ENCODE measurements at regions not wholly inside any gene's neighbourhood (a gene's known extent, or its start where the extent isn't known, plus 50 kb on each side); places are given as distances from the start of the nearest gene placed in this dataset.

GRCh38 chr6:18920701-18921100 lies 533.6 kb downstream of the RNF144B start:
- no peak for DNase-seq (ENCODE audit: low spot score)

DNA sequence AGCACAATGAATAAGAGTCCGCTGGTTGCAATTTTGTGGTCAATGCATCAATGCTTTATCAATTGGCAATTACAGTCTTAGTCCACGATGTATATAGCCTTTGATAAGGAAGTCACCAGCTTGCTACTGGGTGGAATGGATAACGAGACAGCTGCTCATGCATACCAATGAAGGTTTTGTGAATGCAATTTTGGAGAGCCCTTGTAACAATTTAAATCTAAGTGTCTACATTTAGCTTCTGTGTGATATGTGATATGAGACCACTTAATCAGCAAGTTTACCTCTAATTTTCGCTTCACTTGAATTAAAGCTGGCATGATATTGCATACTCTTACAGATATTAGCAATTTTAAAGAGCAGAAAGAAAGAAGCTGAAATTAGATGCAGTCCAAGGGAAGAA lies 543.9 kb downstream of the RNF144B start:
- DNase-seq (ENCODE audit: low spot score) = no peak

- no peak for DNase-seq (ENCODE audit: low spot score)
Measured at GRCh38 chr6:18958146-18958545, 571.0 kb downstream of the RNF144B start.

DNA sequence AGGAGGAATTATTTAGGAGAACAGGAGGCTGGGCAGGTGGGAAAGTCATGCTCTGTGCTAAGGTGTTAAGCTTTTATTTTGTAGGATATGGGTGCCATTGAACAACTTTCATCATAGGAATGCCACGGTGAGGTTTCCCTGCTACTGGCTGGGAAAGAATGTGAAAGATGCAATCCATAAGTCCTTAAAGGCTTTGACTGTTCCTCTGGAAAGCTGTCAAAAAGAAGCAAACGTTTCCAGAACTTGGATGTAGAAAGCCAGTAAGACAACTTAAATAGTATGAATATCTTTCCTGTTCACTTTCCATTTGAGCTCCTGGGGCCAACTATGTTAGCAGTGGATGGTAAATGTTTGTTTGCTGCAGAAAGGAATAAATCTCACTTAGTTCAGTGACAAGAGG lies 574.4 kb downstream of the RNF144B start:
- DNase-seq (ENCODE audit: low spot score) = no peak

GRCh38 chr6:18962361-18962905 lies 575.3 kb downstream of the RNF144B start:
- DNase-seq (ENCODE audit: low spot score) = no peak

GRCh38 chr6:18963439-18963838 lies 576.3 kb downstream of the RNF144B start:
- DNase-seq (ENCODE audit: low spot score) = no peak

DNA sequence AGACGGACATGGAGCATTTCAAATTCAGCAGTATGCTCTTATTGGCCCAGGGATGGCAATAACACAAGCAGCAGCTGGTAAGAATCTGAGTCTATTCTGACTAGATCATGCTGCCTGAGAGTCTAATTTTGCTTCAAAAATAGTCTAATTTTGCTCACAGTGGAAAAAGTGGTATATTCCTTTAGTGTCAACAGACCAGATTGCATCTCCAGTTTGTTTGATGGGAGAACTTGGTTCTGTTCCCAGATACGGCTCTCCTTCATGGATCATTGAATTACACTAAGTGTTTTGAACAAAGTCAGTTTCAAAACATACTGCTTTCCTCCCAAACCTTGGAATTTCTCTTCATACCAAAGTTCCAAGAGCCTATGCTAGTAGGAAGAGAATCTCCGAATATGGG lies 586.1 kb downstream of the RNF144B start:
- DNase-seq (ENCODE audit: low spot score) = no peak

DNA sequence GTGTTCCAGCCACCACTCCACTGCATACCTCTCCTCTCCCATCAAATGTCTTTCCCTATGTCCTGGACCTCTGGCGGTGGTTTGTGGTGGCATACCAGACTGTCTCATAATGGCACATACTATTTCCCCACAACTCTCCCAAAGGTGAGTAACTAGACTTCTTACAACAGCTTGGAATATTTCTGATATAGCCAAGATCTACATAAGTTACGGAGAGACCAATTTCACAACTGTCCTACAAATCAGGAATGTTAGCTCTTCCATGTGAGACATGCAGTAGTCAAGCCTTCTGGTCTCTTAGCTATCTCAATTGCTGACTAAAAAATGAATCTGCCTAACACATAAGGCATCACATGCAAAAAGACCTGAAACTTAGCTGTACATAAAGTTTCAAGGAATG lies 588.9 kb downstream of the RNF144B start:
- no peak for DNase-seq (ENCODE audit: low spot score)

DNA sequence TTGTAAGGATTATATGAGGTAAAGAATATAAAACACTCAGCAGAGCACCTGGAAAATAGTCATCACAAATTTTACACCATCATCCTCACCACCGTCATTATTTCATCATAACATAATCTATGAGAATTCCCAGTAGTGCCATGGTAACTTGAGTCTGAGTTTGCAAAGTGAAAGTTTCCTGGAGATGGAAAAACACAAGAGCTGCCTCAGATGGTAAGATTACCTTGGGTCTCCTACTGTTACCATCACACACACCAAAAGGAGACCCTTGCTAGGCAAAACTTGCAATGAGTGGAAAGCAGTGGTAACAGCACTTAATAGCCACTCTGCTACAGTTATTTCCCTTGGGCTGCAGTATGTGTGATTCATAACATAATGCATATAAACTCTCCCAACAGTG lies 589.8 kb downstream of the RNF144B start:
- no peak for DNase-seq (ENCODE audit: low spot score)

DNA sequence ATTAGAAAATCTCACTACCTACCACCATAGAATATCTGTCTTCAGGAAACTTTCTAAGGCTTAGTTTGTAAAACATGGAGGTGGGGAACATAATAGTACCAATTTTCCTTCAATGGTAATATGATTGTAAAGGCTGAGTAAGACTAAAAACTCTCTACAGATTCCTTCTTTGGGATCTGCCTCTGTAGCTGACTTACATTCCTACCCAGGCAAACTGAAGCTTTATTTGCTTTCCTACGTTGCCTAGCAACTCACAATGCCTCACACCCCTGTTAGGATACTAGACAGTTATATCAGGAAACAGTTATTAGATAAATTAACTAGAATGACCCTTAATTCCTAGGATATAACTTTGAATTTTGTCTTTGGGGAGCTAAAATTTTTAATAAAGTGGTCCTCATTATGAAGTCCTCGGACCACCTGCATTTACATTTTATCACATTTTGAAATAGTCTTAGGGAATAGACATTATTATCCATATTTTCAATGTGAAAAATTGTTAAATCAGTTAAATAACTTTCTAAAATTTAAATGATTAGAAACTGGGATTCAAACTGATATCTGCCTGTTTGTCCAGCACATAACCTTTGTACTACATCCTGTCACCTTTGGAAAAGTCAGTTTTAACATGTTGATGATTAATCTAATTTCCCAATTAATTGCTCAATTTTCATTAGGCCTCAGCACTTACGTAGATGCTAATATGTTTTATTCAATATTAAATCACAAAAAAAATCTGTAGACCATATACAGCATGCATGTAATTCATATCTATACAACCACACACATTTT lies 591.4 kb downstream of the RNF144B start:
- DNase-seq (ENCODE audit: low spot score) = no peak

DNA sequence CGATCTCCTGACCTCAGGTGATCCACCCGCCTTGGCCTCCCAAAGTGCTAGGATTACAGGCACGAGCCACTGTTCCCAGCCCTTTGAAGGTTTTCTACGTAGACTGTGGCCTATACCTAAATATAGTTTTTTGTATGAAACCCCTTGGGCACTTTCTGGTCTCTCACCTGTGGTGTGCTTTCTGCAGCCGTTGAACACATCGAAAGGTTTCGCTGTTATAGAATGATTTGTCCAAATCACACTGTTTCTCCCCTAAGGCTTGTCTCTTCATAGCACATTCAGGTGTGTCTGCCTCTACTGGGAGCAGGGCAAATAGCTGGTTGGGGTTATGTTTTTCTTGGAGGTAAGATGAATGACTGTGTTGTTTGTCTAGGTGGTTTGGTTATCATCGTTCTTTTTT lies 597.9 kb downstream of the RNF144B start:
- DNase-seq (ENCODE audit: low spot score) = no peak

- DNase-seq (ENCODE audit: low spot score) = no peak
Measured at GRCh38 chr6:18985996-18986395, 598.8 kb downstream of the RNF144B start.

- no peak for DNase-seq (ENCODE audit: low spot score)
Measured at GRCh38 chr6:18988636-18989035, 601.5 kb downstream of the RNF144B start.

DNA sequence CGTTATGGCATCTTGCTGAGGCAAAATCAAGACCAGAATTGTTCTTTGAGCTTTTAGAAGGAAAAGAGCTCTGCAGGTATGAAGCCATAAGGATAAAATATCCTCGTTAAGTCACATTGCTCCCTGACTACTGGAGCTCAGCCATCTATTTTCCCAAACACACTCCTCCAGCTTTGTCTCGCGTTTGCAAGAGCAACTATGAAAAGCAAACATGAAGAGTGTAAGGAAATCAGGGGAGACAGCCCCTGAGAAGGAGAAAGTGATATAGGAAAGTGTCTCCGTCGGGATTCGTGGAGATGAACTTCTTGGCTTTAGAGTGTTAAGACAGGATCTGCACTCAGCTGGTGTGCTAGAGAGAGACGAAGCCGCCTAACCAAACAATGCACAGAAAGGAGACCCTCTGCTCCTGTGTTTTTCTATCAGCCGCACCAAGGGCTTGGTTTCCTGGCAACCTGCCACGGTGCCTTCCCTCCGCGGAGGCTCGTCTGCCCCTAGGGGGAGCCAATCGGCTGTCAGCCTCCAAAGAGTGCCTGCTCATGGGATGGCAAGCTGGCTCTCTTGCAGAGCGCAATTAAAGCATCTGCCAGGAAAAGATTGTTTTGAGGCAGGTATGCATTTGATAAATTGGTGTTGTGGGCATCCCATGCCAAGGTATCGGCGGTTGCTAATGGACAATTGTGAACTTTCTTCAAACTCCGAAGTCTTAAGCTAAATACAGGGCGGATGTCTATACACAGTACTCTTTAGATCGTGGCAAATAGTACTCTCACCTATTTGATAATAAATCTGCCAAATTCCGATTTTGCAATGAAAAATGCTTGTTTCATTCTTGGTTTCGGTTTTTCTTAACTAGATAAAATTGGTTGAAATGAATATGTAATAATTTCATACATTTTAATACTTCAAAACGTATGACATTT lies 603.2 kb downstream of the RNF144B start:
- peak; percentile 90 for DNase-seq (ENCODE audit: low spot score)

GRCh38 chr6:18997375-18997826 lies 610.3 kb downstream of the RNF144B start:
- no peak for DNase-seq (ENCODE audit: low spot score)

GRCh38 chr6:19002976-19003560 lies 615.9 kb downstream of the RNF144B start:
- DNase-seq (ENCODE audit: low spot score) = no peak

DNA sequence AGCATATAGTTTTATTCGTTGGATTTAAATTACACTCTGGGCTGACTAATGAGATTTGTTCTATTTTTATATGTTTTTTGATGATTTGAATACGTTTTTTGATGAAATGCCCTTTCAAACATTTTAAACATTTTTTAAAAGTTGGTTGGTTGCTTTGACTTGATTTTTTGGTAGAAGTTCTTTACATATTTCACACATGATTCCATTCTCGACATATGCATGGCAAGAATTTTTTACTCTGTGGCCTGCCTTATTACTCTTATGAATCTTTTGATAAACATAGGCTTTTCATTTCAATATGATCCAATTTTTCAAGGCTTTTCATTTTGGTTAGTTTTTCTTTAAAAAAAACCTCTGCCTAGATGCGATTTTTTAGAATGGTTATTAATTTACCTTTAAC lies 617.0 kb downstream of the RNF144B start:
- no peak for DNase-seq (ENCODE audit: low spot score)

DNA sequence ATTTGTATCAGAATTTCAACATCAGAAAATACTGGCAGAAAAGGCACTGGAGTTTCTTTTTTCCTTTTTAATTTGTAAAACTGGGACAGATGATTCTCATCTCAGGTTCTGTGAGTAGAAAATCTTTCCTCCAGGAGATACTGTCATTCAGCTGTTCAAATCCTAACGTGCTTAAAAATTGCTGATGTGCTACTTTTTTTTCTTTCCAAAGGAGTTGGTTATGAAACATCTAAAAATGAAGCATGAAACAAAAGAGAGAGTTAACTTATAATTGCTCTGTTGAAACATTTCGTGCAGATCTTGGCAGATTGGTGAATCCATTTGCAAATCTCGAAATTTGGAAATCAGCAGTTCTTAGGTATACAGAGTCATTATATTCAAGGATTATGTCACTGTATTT lies 622.6 kb downstream of the RNF144B start:
- DNase-seq (ENCODE audit: low spot score) = no peak

DNA sequence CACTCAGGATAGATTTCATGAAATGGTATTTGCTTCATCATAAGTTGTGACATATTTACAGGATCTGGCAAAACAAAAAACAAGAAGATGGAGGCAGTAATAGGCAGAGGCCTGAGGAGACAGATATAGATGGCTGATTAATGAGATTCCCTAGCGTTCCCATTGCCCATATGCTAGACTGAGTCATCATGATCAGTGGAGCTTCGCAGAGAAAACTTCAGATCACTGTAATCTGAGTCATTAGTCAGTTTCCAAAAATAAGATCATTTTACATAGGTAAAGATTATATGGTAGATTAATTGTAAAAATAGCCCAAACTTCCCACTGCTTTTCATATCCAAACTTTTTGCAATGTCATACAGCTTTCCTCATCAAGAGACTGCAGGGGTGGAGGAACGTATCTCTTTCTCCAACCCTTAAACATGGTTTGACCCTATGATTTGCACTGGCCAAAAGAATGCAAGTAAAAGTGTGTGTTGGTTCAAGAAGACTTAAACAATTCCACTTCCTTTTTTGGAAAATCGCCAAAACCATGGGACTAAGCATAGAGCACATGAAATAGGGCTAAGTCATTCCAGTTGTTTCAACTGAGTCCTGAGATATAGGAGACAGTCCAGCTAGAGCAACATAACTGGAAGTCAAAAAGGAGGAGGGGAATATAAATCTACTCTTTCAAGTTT lies 626.0 kb downstream of the RNF144B start:
- no peak for DNase-seq (ENCODE audit: low spot score)

GRCh38 chr6:19024737-19025136 lies 637.6 kb downstream of the RNF144B start:
- no peak for DNase-seq (ENCODE audit: low spot score)

DNA sequence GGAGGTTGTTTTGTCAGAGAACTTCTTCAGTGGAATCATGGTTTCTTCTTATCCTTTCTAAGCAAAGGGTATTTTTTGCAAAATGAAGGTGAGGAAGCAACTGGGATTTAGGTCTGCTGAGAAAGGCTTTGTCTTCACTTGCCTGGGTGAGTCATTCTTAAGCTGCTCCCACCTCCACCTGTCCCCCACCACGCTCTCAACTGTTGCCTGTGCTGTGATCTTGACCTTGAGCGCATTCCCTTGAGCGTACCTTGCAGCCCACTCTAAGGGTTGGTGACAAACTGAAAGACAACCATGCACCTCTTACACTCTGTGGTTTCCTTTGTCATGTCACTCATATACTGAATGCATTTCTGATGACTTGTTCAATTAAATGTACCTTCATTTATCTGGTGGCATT lies 641.1 kb downstream of the RNF144B start:
- DNase-seq (ENCODE audit: low spot score) = no peak
